Astrocyte (in vitro differentiated cells and primary cell): ENCODE measurements at regions not wholly inside any gene's neighbourhood (a gene's known extent, or its start where the extent isn't known, plus 50 kb on each side); places are given as distances from the start of the nearest gene placed in this dataset.

Experiments used
- DNase-seq: peaks from one replicate; pipeline ENCODE4 v3.0.0-alpha.2; 2010; ENCODE audit warnings: low read depth
- FAIRE-seq: peaks from 2 replicates; lab custom pipeline; 2011; peaks lifted over from hg19 to GRCh38; lab: Jason Lieb, UNC
- H2AFZ ChIP-seq: 2 replicates; pipeline ENCODE4 v1.6.0; 2012; ENCODE audit warnings: low read depth, low read length, inconsistent platforms
- H3K27ac ChIP-seq: 2 replicates; pipeline ENCODE4 v1.5.1; 2011; ENCODE audit warnings: low read depth, low read length, inconsistent platforms
- H3K27me3 ChIP-seq: 2 replicates; pipeline ENCODE4 v1.6.0; 2011; ENCODE audit warnings: low read length, inconsistent platforms; ENCODE audit not compliant: insufficient read depth
- H3K36me3 ChIP-seq: 2 replicates; pipeline ENCODE4 v1.5.1; 2011; ENCODE audit warnings: low read length, inconsistent platforms; ENCODE audit not compliant: insufficient read depth
- H3K4me1 ChIP-seq: 2 replicates; pipeline ENCODE4 v1.5.1; 2011; ENCODE audit warnings: low read length, inconsistent platforms; ENCODE audit not compliant: insufficient read depth
- H3K4me2 ChIP-seq: 2 replicates; pipeline ENCODE4 v1.6.0; 2012; ENCODE audit warnings: low read length, inconsistent platforms
- H3K4me3 ChIP-seq: 2 replicates; pipeline ENCODE4 v1.5.1; 2011; ENCODE audit warnings: low read depth, mild to moderate bottlenecking, low read length, inconsistent platforms; ENCODE audit not compliant: insufficient read depth
- H3K79me2 ChIP-seq: 2 replicates; pipeline ENCODE4 v1.6.0; 2012; ENCODE audit warnings: mild to moderate bottlenecking, low read length, inconsistent platforms; ENCODE audit not compliant: insufficient read depth
- H3K9ac ChIP-seq: 2 replicates; pipeline ENCODE4 v1.6.0; 2012; ENCODE audit warnings: mild to moderate bottlenecking, low read length, inconsistent platforms
- H3K9me3 ChIP-seq: 2 replicates; pipeline ENCODE4 v1.5.1; 2012; ENCODE audit warnings: low read depth, mild to moderate bottlenecking, low read length, inconsistent platforms; ENCODE audit not compliant: insufficient read depth
- H4K20me1 ChIP-seq: 2 replicates; pipeline ENCODE4 v1.6.0; 2012; ENCODE audit warnings: low read length, inconsistent platforms; ENCODE audit not compliant: insufficient read depth
- H3K27ac Mint-ChIP-seq: one replicate; pipeline ENCODE4 v1.8.0; 2021; ENCODE audit warnings: mild to moderate bottlenecking, mixed read lengths; ENCODE audit not compliant: unreplicated experiment
- H3K27me3 Mint-ChIP-seq: one replicate; pipeline ENCODE4 v1.8.0; 2021; ENCODE audit warnings: low read depth, mixed read lengths; ENCODE audit not compliant: unreplicated experiment
- H3K36me3 Mint-ChIP-seq: one replicate; pipeline ENCODE4 v1.8.0; 2021; ENCODE audit warnings: low read depth, mixed read lengths; ENCODE audit not compliant: unreplicated experiment
- H3K4me1 Mint-ChIP-seq: one replicate; pipeline ENCODE4 v1.8.0; 2021; ENCODE audit warnings: low read depth, mixed read lengths; ENCODE audit not compliant: unreplicated experiment
- H3K4me3 Mint-ChIP-seq: one replicate; pipeline ENCODE4 v1.8.0; 2021; ENCODE audit warnings: mild to moderate bottlenecking, moderate library complexity, mixed read lengths; ENCODE audit not compliant: unreplicated experiment
- H3K9me3 Mint-ChIP-seq: one replicate; pipeline ENCODE4 v1.8.0; 2021; ENCODE audit warnings: mild to moderate bottlenecking, mixed read lengths; ENCODE audit not compliant: unreplicated experiment
- CTCF ChIP-seq: IDR thresholded peaks from 2 replicates; pipeline ENCODE4 v1.5.1; 2011; ENCODE audit warnings: low read depth, mild to moderate bottlenecking, inconsistent platforms, low read length, moderate library complexity; ENCODE audit not compliant: insufficient read depth
- EZH2 ChIP-seq: IDR thresholded peaks from 2 replicates; pipeline ENCODE4 v1.6.1; 2012; ENCODE audit warnings: mild to moderate bottlenecking, low read length, inconsistent platforms; ENCODE audit not compliant: insufficient read depth

DNA sequence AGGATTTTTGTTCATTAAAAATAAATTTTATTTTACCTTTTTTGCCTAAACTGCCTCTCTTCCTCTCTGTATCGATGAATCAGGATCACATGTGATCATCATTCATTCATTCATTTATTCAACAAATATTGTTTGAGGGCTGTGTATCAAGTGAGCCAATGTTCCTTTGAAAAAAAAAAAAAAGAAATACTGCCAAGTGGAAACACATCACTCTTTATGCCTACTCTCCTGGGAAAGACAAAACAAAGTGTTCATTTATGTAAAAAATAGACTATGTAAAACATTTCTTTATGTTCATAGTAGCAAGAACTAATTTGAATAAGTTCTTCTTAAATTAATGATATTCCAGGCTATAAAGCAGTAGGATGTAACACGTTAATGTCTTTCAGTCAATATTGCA lies 233.1 kb downstream of the POSTN start:
- Mint-ChIP-seq H3K27me3 (no peaks in the 10 kb centered on the region), H3K27ac (no peak overlapping the region)
- H3K4me1 ChIP-seq = peaks cover 3% of the 10 kb centered on the region

GRCh38 chr13:37364956-37365355 lies 233.6 kb downstream of the POSTN start:
- H3K27ac Mint-ChIP-seq = no peak overlapping the region
- Histone ChIP-seq H3K4me1 (peaks cover 3% of the 10 kb centered on the region), H3K79me2 (no peaks in the 10 kb centered on the region), H3K4me3 (no peak overlapping the region), H3K9ac (no peak overlapping the region), H2AFZ (no peak overlapping the region), H3K27me3 (no peaks in the 10 kb centered on the region), H3K27ac (no peak overlapping the region), H3K36me3 (no peaks in the 10 kb centered on the region), H3K9me3 (no peaks in the 10 kb centered on the region), H3K4me2 (no peak overlapping the region), H4K20me1 (no peaks in the 10 kb centered on the region)
- H3K4me3 Mint-ChIP-seq = no peak overlapping the region
- H3K27me3 Mint-ChIP-seq = no peaks in the 10 kb centered on the region
- no peaks in the 10 kb centered on the region for H3K9me3 Mint-ChIP-seq
- no peak for DNase-seq
- no peak for TF ChIP-seq EZH2
- peaks cover 19% of the 10 kb centered on the region for H3K4me1 Mint-ChIP-seq
- no peaks in the 10 kb centered on the region for H3K36me3 Mint-ChIP-seq
- FAIRE-seq = no peak

More for the DNA sequence above, 233.1 kb downstream of the POSTN start:
- Mint-ChIP-seq H3K36me3 (no peaks in the 10 kb centered on the region), H3K4me3 (no peak overlapping the region), H3K4me1 (peaks cover 18% of the 10 kb centered on the region), H3K9me3 (no peaks in the 10 kb centered on the region)
- no peak overlapping the region for H2AFZ ChIP-seq
- FAIRE-seq (no peak), DNase-seq (no peak)
- H3K36me3 ChIP-seq = no peaks in the 10 kb centered on the region
- no peaks in the 10 kb centered on the region for H3K27me3 ChIP-seq
- H3K4me3 ChIP-seq = no peak overlapping the region
- H3K4me2 ChIP-seq = no peak overlapping the region
- no peak overlapping the region for H3K27ac ChIP-seq
- H3K9me3 ChIP-seq = no peaks in the 10 kb centered on the region
- no peak for TF ChIP-seq CTCF
- no peak for TF ChIP-seq EZH2
- no peaks in the 10 kb centered on the region for H3K79me2 ChIP-seq
- H4K20me1 ChIP-seq = no peaks in the 10 kb centered on the region
- H3K9ac ChIP-seq = no peak overlapping the region

- no peak overlapping the region for H2AFZ ChIP-seq
- FAIRE-seq = no peak
- no peak overlapping the region for H3K27ac ChIP-seq
- H3K4me3 ChIP-seq = no peak overlapping the region
- Mint-ChIP-seq H3K4me3 (no peak overlapping the region), H3K9me3 (no peaks in the 10 kb centered on the region), H3K27ac (no peak overlapping the region), H3K36me3 (no peaks in the 10 kb centered on the region), H3K4me1 (peaks cover 11% of the 10 kb centered on the region), H3K27me3 (no peaks in the 10 kb centered on the region)
- H3K36me3 ChIP-seq = no peaks in the 10 kb centered on the region
- TF ChIP-seq CTCF (no peak), EZH2 (no peak)
- no peaks in the 10 kb centered on the region for H3K79me2 ChIP-seq
- H3K9me3 ChIP-seq = no peaks in the 10 kb centered on the region
- no peak overlapping the region for H3K4me2 ChIP-seq
- no peaks in the 10 kb centered on the region for H4K20me1 ChIP-seq
- no peak for DNase-seq
- H3K9ac ChIP-seq = no peak overlapping the region
- peaks cover 3% of the 10 kb centered on the region for H3K4me1 ChIP-seq
- H3K27me3 ChIP-seq = no peaks in the 10 kb centered on the region
These were observed 234.6 kb downstream of the POSTN start for GRCh38 chr13:37364007-37364406.
